GM12865 (cell line): ENCODE measurements at regions not wholly inside any gene's neighbourhood (a gene's known extent, or its start where the extent isn't known, plus 50 kb on each side); places are given as distances from the start of the nearest gene placed in this dataset.

Experiments
- DNase-seq: peaks from one replicate; pipeline ENCODE4 v3.0.0; 2010; ENCODE audit warnings: low read depth
- H3K4me3 ChIP-seq: 2 replicates; pipeline ENCODE4 v1.5.1; 2011; ENCODE audit warnings: mild to moderate bottlenecking, low read depth, low read length, control low read depth
- CTCF ChIP-seq: IDR thresholded peaks from 2 replicates; pipeline ENCODE4 v1.5.1; 2011; ENCODE audit warnings: low read length, control low read depth, low read depth, inconsistent platforms; ENCODE audit not compliant: insufficient read depth; ENCODE audit errors: missing control alignments

GRCh38 chr5:30626557-30626956 is 566.9 kb upstream of the CDH6 start:
- DNase-seq, result no peak
- H3K4me3 ChIP-seq, result no peak overlapping the region
- TF ChIP-seq CTCF, result no peak

GRCh38 chr5:30620481-30621085 is 572.9 kb upstream of the CDH6 start:
- H3K4me3 ChIP-seq, result no peak overlapping the region
- TF ChIP-seq CTCF, result no peak
- DNase-seq, result no peak

- TF ChIP-seq CTCF, result no peak
- DNase-seq, result no peak
- no peak overlapping the region for H3K4me3 ChIP-seq
Measured at GRCh38 chr5:30608501-30608900, 585.0 kb upstream of the CDH6 start.

- TF ChIP-seq CTCF, result no peak
- no peak for DNase-seq
- H3K4me3 ChIP-seq, result no peak overlapping the region
Measured at GRCh38 chr5:30607301-30607894, 586.1 kb upstream of the CDH6 start.

GRCh38 chr5:30605693-30606268 is 587.7 kb upstream of the CDH6 start:
- no peak for TF ChIP-seq CTCF
- no peak for DNase-seq
- no peak overlapping the region for H3K4me3 ChIP-seq

- no peak for TF ChIP-seq CTCF
- no peak overlapping the region for H3K4me3 ChIP-seq
- DNase-seq, result no peak
Measured at GRCh38 chr5:30604648-30605262, 588.7 kb upstream of the CDH6 start.
